ENCODE measurements at regions not wholly inside any gene's neighbourhood (a gene's known extent, or its start where the extent isn't known, plus 50 kb on each side); places are given as distances from the start of the nearest gene placed in this dataset.

DNA sequence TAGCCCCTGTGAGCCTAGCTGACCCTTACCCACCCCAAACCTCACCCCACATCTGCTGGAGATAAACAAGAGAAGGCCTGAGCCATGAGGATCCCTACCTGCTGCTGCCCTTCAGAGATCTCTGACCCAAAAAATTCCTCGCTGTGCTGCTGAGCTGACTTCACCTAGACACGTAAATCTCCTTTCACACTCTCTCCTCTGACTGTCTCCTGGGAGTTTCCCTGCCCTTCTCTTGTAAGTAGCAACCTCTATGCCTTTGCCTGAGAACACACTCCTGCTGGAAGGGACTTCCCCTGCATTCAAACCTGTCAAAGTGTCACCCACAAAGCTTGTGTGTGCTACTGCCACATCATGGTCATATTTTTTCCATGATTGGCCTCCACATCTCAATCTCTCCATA, 134.2 kb upstream of the NOL4 start:
- Histone ChIP-seq H3K4me3 (ENCODE audit: low read depth in 1 of 3, low read length in 3 of 3) (no peak overlapping the region), H3K27ac (ENCODE audit: low read depth in 1 of 3, low read length in 2 of 3) (no peak overlapping the region), H3K4me1 (ENCODE audit: control insufficient read depth in 3 of 3, insufficient read depth in 2 of 3, low read depth in 1 of 3, low read length in 2 of 3) (no peaks in the 10 kb centered on the region), H3K27me3 (ENCODE audit: control insufficient read depth in 3 of 3, insufficient read depth in 3 of 3, low read length in 3 of 3) (no peaks in the 10 kb centered on the region), H3K36me3 (ENCODE audit: control insufficient read depth in 3 of 3, insufficient read depth in 2 of 3, low read depth in 1 of 3, low read length in 3 of 3) (no peaks in the 10 kb centered on the region), H3K9me3 (ENCODE audit: control insufficient read depth in 2 of 2, insufficient read depth in 1 of 2, low read depth in 1 of 2, low read length in 1 of 2) (no peaks in the 10 kb centered on the region)
- DNase-seq (no peak), FAIRE-seq (no peak)
- 73 to 93% (median 78%) methylated on average over 2 of the region's 2 CpGs for WGBS, 3 donors

DNA sequence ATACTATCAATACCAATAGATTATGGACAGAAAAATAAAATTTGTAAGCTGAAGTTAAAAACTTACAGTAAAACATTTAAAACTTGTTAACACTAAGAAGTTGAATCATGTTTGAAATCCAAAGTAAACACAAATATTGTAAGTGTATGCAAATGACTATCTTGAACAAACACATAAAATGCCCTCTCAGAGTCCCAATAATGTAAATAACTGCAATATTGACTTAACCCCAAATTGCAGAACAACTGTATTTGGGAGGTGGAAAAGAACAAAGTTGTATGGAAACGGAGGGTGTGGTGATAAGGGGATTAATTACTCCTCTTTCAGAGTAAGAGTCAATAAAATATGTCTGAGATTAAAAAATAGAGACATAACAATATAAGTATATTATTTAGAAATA, 140.0 kb upstream of the NOL4 start:
- no peaks in the 10 kb centered on the region for H3K27me3 ChIP-seq (ENCODE audit: control insufficient read depth in 3 of 3, insufficient read depth in 3 of 3, low read length in 3 of 3)
- no peaks in the 10 kb centered on the region for H3K9me3 ChIP-seq (ENCODE audit: control insufficient read depth in 2 of 2, insufficient read depth in 1 of 2, low read depth in 1 of 2, low read length in 1 of 2)
- FAIRE-seq, result no peak
- H3K4me1 ChIP-seq (ENCODE audit: control insufficient read depth in 3 of 3, insufficient read depth in 2 of 3, low read depth in 1 of 3, low read length in 2 of 3), result no peaks in the 10 kb centered on the region
- no peak for DNase-seq
- 3 to 35% (median 14%) methylated on average over 1 of the region's 1 CpG for WGBS, 3 donors
- H3K4me3 ChIP-seq (ENCODE audit: low read depth in 1 of 3, low read length in 3 of 3), result no peak overlapping the region
- no peak overlapping the region for H3K27ac ChIP-seq (ENCODE audit: low read depth in 1 of 3, low read length in 2 of 3)
- no peaks in the 10 kb centered on the region for H3K36me3 ChIP-seq (ENCODE audit: control insufficient read depth in 3 of 3, insufficient read depth in 2 of 3, low read depth in 1 of 3, low read length in 3 of 3)

DNA sequence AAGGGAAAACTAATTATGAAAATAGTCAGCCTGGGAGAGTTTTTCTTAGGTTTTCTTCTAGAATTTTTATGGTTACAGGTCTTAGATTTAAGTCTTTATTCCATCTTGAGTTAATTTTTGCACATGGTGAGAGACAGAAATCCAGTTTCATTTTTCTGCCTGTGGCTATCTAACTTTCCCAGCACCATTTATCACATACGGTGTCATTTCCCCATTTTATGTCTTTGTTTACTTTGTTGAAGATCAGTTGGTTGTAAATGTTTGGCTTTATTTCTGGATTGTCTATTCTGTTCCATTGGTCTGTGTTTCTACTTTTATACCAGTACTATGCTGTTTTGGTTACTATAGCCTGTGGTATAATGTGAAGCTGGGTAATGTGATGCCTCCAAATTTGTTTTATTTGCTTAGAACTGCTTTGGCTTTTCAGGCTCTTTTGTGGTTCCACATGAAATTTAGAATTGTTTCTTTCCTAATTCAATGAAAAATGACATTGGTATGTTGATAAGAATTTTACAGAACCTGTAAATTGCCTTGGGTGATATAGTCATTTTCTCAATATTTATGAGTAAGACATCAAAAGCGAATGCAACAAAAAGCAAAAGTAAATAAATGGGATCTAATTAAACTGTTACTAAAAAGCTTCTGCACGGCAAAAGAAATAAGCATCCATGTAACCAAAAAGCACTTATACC, 146.1 kb upstream of the NOL4 start:
- DNase-seq, result no peak
- no peaks in the 10 kb centered on the region for H3K9me3 ChIP-seq (ENCODE audit: control insufficient read depth in 2 of 2, insufficient read depth in 1 of 2, low read depth in 1 of 2, low read length in 1 of 2)
- H3K27me3 ChIP-seq (ENCODE audit: control insufficient read depth in 3 of 3, insufficient read depth in 3 of 3, low read length in 3 of 3), result no peaks in the 10 kb centered on the region
- no peaks in the 10 kb centered on the region for H3K4me1 ChIP-seq (ENCODE audit: control insufficient read depth in 3 of 3, insufficient read depth in 2 of 3, low read depth in 1 of 3, low read length in 2 of 3)
- WGBS, 3 donors, result 52 to 63% (median 58%) methylated on average over 3 of the region's 3 CpGs
- H3K36me3 ChIP-seq (ENCODE audit: control insufficient read depth in 3 of 3, insufficient read depth in 2 of 3, low read depth in 1 of 3, low read length in 3 of 3), result no peaks in the 10 kb centered on the region
- no peak for FAIRE-seq
- no peak overlapping the region for H3K4me3 ChIP-seq (ENCODE audit: low read depth in 1 of 3, low read length in 3 of 3)
- no peak overlapping the region for H3K27ac ChIP-seq (ENCODE audit: low read depth in 1 of 3, low read length in 2 of 3)

DNA sequence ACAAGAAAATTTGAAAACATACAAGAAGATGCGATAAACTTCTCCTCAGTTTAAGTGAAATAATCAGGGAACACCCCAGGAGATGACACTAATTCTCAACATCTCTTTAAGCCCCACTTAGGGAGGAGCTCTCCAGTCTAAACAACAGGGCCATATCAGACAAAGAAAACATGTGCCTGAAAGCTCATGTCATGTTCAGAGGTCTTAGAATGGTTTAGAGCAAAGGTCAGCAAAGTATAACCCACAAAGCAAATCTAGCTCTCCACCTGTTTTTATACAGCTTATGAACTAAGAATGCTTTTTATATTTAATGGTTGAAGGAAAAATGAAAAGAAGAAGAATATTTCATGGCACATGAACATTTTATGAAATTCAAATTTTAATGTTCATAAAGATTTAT, 155.6 kb upstream of the NOL4 start:
- Histone ChIP-seq H3K36me3 (ENCODE audit: control insufficient read depth in 3 of 3, insufficient read depth in 2 of 3, low read depth in 1 of 3, low read length in 3 of 3) (no peaks in the 10 kb centered on the region), H3K27ac (ENCODE audit: low read depth in 1 of 3, low read length in 2 of 3) (no peak overlapping the region), H3K4me3 (ENCODE audit: low read depth in 1 of 3, low read length in 3 of 3) (no peak overlapping the region), H3K4me1 (ENCODE audit: control insufficient read depth in 3 of 3, insufficient read depth in 2 of 3, low read depth in 1 of 3, low read length in 2 of 3) (no peaks in the 10 kb centered on the region), H3K9me3 (ENCODE audit: control insufficient read depth in 2 of 2, insufficient read depth in 1 of 2, low read depth in 1 of 2, low read length in 1 of 2) (no peaks in the 10 kb centered on the region), H3K27me3 (ENCODE audit: control insufficient read depth in 3 of 3, insufficient read depth in 3 of 3, low read length in 3 of 3) (no peaks in the 10 kb centered on the region)
- DNase-seq (peak in 1 of 2 donors; percentile 36), FAIRE-seq (no peak)
- 86 to 94% (median 89%) methylated on average over 1 of the region's 1 CpG for WGBS, 3 donors

DNA sequence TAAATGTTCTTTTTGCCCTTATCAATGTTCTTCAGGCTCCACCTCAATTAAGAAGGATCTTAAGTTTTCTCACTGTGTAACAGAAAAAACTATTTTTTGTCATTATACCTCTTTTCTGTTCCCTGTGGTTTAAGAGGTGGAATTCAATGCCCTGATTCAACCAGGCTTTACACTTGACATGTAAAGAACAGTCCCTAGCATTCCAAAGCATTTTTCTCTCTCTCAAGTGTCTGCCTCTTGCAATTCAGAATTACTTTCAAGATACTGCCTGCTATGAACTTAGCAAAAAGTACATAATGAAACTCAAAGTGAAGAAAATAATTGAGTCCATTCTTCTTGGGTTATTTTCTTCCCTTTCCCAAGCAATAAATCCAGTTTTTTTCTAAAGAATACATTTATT, 160.6 kb upstream of the NOL4 start:
- no peak for DNase-seq
- Histone ChIP-seq H3K4me3 (ENCODE audit: low read depth in 1 of 3, low read length in 3 of 3) (no peak overlapping the region), H3K27ac (ENCODE audit: low read depth in 1 of 3, low read length in 2 of 3) (no peak overlapping the region), H3K27me3 (ENCODE audit: control insufficient read depth in 3 of 3, insufficient read depth in 3 of 3, low read length in 3 of 3) (no peaks in the 10 kb centered on the region), H3K36me3 (ENCODE audit: control insufficient read depth in 3 of 3, insufficient read depth in 2 of 3, low read depth in 1 of 3, low read length in 3 of 3) (no peaks in the 10 kb centered on the region), H3K9me3 (ENCODE audit: control insufficient read depth in 2 of 2, insufficient read depth in 1 of 2, low read depth in 1 of 2, low read length in 1 of 2) (peaks cover 0 to 8% of the 10 kb centered on the region in 2 donors), H3K4me1 (ENCODE audit: control insufficient read depth in 3 of 3, insufficient read depth in 2 of 3, low read depth in 1 of 3, low read length in 2 of 3) (no peaks in the 10 kb centered on the region)
- FAIRE-seq, result no peak

DNA sequence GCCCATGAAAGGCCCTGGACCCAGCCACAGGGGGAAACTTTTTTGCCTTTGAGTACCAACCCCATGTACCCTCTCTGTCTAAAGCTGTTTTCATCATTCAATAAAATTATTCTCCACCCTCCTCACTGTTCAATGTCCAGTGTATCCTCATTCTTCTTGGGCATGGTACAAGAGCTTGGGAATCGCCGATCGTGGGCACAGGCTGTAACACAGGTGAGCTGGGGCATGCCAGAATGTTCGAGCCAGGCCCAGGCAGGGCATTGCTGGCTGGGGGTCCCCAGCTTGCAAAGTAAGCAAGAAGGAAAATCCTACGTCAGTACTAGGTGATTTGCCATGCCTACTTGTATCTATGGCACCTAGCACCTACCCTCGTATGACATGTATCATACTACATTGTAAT, 162.1 kb upstream of the NOL4 start:
- WGBS, 3 donors, result 81 to 88% (median 87%) methylated on average over 6 of the region's 6 CpGs
- no peak overlapping the region for H3K4me3 ChIP-seq (ENCODE audit: low read depth in 1 of 3, low read length in 3 of 3)
- peaks cover 0 to 8% of the 10 kb centered on the region in 2 donors for H3K9me3 ChIP-seq (ENCODE audit: control insufficient read depth in 2 of 2, insufficient read depth in 1 of 2, low read depth in 1 of 2, low read length in 1 of 2)
- no peak overlapping the region for H3K27ac ChIP-seq (ENCODE audit: low read depth in 1 of 3, low read length in 2 of 3)
- FAIRE-seq (no peak), DNase-seq (no peak)
- no peaks in the 10 kb centered on the region for H3K36me3 ChIP-seq (ENCODE audit: control insufficient read depth in 3 of 3, insufficient read depth in 2 of 3, low read depth in 1 of 3, low read length in 3 of 3)
- H3K4me1 ChIP-seq (ENCODE audit: control insufficient read depth in 3 of 3, insufficient read depth in 2 of 3, low read depth in 1 of 3, low read length in 2 of 3), result no peaks in the 10 kb centered on the region
- H3K27me3 ChIP-seq (ENCODE audit: control insufficient read depth in 3 of 3, insufficient read depth in 3 of 3, low read length in 3 of 3), result no peaks in the 10 kb centered on the region

DNA sequence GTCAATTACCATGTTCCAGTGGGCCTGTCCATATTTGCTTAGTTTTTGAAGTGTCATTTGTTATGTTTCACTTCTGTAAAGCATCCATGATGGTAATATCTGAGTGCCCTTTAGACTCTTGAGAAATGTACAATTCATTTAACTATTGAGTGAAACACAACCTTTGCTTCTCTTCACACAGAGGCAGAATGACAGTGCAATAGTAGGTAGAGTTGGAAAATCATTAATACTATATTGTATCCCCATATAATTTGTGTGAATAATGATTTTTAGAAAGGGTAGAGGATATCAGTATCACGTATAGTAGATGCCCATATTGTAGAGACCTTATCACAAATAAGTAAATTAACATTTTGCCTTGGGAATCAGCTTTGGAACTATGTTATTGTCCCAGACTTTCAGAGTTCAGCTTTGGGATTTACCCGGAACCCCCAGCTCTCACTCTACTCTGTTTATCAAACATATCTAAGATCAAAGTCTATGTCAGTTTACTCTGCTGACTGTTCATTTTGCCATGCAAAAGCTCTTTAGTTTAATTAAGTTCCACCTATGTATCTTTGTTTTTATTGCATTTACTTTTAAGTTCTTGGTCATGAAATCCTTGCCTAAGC, 172.7 kb upstream of the NOL4 start:
- no peaks in the 10 kb centered on the region for H3K27me3 ChIP-seq (ENCODE audit: control insufficient read depth in 3 of 3, insufficient read depth in 3 of 3, low read length in 3 of 3)
- peak overlapping the region in 1 of 3 donors; percentile 62 for H3K27ac ChIP-seq (ENCODE audit: low read depth in 1 of 3, low read length in 2 of 3)
- H3K9me3 ChIP-seq (ENCODE audit: control insufficient read depth in 2 of 2, insufficient read depth in 1 of 2, low read depth in 1 of 2, low read length in 1 of 2), result no peaks in the 10 kb centered on the region
- no peaks in the 10 kb centered on the region for H3K36me3 ChIP-seq (ENCODE audit: control insufficient read depth in 3 of 3, insufficient read depth in 2 of 3, low read depth in 1 of 3, low read length in 3 of 3)
- no peak for FAIRE-seq
- DNase-seq, result peak in 1 of 2 donors; percentile 81
- no peak overlapping the region for H3K4me3 ChIP-seq (ENCODE audit: low read depth in 1 of 3, low read length in 3 of 3)
- WGBS, 3 donors, result 7 to 60% (median 41%) methylated on average over 2 of the region's 2 CpGs
- peaks cover 0 to 14% (median 0%) of the 10 kb centered on the region in 3 donors for H3K4me1 ChIP-seq (ENCODE audit: control insufficient read depth in 3 of 3, insufficient read depth in 2 of 3, low read depth in 1 of 3, low read length in 2 of 3)

DNA sequence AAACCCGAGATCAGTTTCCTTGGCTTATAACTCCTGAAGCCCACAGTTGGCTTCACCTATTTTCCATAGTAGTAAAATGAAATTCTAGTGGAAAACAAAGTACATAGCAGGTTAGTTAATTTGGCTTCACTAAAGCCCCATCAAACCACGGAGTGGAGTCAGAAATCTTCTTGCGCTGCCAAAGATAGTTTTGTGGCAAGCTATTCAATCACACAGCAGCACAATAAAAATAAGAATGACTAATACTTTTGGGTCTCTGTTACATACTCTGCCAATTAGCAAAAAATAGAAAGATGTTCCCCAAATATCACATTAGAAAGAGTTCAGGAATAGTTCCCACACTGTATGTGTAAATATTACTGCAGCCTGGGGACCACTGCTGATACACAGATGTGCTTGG, 175.2 kb upstream of the NOL4 start:
- Histone ChIP-seq H3K9me3 (ENCODE audit: control insufficient read depth in 2 of 2, insufficient read depth in 1 of 2, low read depth in 1 of 2, low read length in 1 of 2) (no peaks in the 10 kb centered on the region), H3K27ac (ENCODE audit: low read depth in 1 of 3, low read length in 2 of 3) (no peak overlapping the region), H3K4me3 (ENCODE audit: low read depth in 1 of 3, low read length in 3 of 3) (no peak overlapping the region), H3K36me3 (ENCODE audit: control insufficient read depth in 3 of 3, insufficient read depth in 2 of 3, low read depth in 1 of 3, low read length in 3 of 3) (no peaks in the 10 kb centered on the region), H3K4me1 (ENCODE audit: control insufficient read depth in 3 of 3, insufficient read depth in 2 of 3, low read depth in 1 of 3, low read length in 2 of 3) (peaks cover 0 to 14% (median 0%) of the 10 kb centered on the region in 3 donors), H3K27me3 (ENCODE audit: control insufficient read depth in 3 of 3, insufficient read depth in 3 of 3, low read length in 3 of 3) (no peaks in the 10 kb centered on the region)
- 77 to 88% (median 79%) methylated on average over 3 of the region's 3 CpGs for WGBS, 3 donors
- FAIRE-seq, result no peak
- no peak for DNase-seq

DNA sequence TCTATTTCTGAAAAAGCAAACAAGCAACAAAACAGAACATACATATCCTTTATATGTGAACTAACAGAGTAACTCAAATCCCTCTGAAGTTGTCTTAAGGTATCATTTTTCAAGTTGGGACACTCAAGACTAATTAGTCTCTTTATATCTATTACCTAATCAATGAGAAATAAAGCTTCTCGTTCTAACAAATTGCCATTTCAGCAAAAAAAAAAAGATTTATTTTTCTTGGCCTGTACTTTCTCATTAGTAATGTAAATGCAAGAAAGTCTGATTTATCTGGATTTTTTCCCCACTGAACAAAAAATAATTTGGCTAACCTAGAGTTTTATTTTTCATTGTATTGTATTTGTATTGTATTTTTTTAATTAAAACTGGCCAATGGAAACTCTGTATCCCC, 176.1 kb upstream of the NOL4 start:
- DNase-seq (no peak), FAIRE-seq (no peak)
- Histone ChIP-seq H3K36me3 (ENCODE audit: control insufficient read depth in 3 of 3, insufficient read depth in 2 of 3, low read depth in 1 of 3, low read length in 3 of 3) (no peaks in the 10 kb centered on the region), H3K4me3 (ENCODE audit: low read depth in 1 of 3, low read length in 3 of 3) (no peak overlapping the region), H3K4me1 (ENCODE audit: control insufficient read depth in 3 of 3, insufficient read depth in 2 of 3, low read depth in 1 of 3, low read length in 2 of 3) (peaks cover 0 to 14% (median 0%) of the 10 kb centered on the region in 3 donors), H3K27me3 (ENCODE audit: control insufficient read depth in 3 of 3, insufficient read depth in 3 of 3, low read length in 3 of 3) (no peaks in the 10 kb centered on the region), H3K27ac (ENCODE audit: low read depth in 1 of 3, low read length in 2 of 3) (no peak overlapping the region), H3K9me3 (ENCODE audit: control insufficient read depth in 2 of 2, insufficient read depth in 1 of 2, low read depth in 1 of 2, low read length in 1 of 2) (no peaks in the 10 kb centered on the region)
- WGBS, 3 donors, result 68 to 78% (median 71%) methylated on average over 1 of the region's 1 CpG

Measured in small intestine (tissue), 7 donors.